ENCODE measurements at regions not wholly inside any gene's neighbourhood (a gene's known extent, or its start where the extent isn't known, plus 50 kb on each side); places are given as distances from the start of the nearest gene placed in this dataset.

- TF ChIP-seq CTCF (IDR thresholded peaks at IDR 0.05; ENCODE audit: low read depth, low read length) (no peak), EZH2phosphoT487 (IDR thresholded peaks at IDR 0.05; ENCODE audit: low read depth) (no peak)
Observed at GRCh38 chr6:1059596-1059995, 252.3 kb upstream of the FOXQ1 start.
